GM21515 (cell line): ENCODE measurements at regions not wholly inside any gene's neighbourhood (a gene's known extent, or its start where the extent isn't known, plus 50 kb on each side); places are given as distances from the start of the nearest gene placed in this dataset.
"Not testable (repeated sequence)": the region's sequence is repeated elsewhere in the genome, so short reads cannot be mapped to it uniquely, and the experiment has no call there.

ENCODE experiments used
- ATAC-seq: cut with Tn5 transposase; IDR thresholded peaks from one replicate; pipeline ENCODE4 v1.9.1; 2021; ENCODE audit not compliant: unreplicated experiment

DNA sequence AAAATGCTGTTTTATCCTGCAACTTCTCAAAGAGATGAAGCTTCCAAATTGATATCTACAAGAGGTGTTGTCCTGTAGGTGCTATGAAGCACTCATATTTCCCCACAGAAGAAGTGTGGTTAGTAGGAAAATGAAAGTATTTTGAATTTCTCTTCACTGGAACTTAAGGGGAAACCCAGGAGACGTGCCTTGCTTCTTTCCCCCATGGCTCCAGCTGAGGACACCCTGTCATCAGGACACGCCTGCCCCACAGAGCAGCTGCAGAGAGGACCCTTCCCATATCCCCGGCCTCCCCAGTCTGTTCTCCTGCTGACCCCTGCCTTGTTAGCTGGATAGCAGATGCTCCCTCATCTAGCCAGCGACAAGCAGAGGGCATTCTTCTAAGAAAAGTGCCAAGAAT lies 371.3 kb downstream of the COG6 start:
- peak; percentile 38 for ATAC-seq

DNA sequence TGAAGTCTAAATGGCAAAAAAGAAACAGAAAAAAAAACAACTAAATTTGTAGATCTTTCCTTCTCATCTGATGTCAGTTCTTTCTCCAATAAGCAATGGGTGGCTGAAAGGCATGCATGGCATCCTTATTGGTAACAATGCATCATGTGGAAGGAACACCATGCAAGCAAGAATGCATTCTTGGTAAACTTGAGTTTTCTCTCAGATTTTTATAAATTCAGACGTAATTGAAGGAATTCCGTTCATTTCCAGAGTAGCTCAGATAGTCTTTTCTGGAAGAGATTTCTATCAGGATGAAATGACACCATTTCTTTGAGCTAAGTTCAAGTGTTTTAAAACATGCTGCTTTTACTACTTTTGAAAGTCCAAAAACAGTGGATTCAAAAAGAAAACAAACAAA lies 373.0 kb downstream of the COG6 start:
- ATAC-seq: no peak

DNA sequence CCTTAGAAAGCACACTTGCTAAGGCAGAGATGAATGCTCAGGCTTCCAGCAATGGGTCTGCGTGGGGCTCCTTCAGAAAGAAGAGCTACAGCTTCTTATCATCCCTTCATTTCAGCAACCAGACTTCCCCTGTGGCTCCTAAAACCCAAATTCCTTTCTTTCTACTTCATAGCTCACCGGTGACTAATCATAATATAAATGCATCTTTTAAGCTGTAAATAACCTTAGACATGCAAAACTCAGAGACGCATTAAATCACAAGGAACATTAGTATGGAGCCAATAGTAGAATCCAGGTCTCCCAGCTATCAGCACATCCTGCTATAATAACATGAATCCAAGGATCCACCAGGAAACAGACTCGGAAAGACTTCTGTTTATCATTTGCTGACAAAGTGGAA lies 375.6 kb downstream of the COG6 start:
- no peak for ATAC-seq

DNA sequence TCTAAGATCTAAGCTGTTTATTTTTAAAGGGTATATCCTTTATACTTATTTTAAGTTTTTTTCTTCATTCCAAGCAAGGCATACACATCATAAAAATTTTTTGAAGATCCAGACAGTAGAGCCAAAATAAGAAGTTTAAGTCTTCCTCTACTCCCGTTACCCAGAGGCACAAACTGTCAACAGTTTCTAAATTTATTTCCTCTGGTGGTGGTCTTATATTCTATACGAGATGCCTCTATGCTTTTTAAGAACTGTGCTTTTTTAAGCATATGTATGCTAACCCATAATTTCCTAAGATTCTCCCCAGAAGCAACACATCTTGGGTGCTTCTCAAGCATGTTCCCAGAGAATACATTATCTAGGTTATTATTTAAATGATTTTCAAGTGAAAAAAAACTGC lies 383.6 kb downstream of the COG6 start:
- ATAC-seq: no peak

DNA sequence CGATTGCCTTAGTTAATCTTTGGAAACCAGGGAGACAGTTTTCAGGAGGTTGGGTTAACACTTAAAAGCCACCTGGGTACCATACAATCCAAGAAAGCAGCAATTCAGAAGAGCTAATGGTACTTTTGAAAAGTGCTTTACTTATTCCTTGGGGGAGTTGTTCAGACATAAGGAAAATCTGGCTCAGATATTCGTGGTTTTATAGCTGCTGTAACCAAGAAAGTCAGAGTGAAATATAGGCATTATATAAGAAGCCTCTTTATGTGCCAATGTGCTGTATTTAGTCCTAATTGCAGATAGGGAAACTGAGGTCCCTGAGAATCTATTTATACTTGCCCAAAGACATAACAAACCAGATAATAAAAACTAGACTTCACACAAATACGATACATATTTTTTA lies 387.5 kb downstream of the COG6 start:
- ATAC-seq: no peak

DNA sequence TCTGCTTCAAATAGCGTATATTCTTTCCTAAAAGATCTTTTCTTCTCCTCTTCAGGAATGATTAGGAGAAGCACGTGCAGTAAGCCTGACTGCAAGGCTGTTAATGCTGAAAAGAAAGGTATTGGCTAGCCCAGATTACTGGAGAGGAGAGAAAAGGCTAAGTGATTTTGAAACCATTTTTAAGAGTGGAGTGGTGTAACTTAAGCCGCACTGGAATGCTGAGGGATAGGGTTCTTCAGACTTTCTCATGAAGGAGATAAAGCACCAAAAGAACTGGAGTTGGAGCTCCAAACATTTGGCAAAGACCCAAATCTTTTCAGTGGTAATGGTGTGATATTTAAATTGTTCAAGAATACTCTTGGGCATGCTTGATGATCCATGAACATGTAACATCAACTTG lies 388.3 kb downstream of the COG6 start:
- ATAC-seq: no peak

DNA sequence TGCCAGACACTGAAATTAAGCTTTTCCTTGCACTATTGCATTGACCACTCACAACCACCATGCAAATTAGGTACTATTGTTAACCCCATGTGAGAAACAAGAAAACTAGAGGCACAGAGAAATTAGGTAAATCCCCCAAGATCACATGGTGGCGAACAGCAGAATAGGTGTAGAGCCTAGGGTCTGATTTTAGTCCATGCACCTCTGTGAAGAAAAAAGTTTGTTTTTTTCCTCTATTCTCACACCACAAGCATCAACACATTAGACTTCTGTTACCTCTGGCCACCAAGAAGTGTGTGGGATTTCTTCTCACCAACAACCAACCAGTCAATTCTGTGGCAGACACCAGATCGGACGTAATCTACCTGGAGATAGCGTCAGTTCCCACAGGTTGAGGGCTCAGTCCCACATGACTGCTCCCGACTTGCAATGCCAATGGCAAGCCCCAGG lies 391.9 kb downstream of the COG6 start:
- no peak for ATAC-seq

DNA sequence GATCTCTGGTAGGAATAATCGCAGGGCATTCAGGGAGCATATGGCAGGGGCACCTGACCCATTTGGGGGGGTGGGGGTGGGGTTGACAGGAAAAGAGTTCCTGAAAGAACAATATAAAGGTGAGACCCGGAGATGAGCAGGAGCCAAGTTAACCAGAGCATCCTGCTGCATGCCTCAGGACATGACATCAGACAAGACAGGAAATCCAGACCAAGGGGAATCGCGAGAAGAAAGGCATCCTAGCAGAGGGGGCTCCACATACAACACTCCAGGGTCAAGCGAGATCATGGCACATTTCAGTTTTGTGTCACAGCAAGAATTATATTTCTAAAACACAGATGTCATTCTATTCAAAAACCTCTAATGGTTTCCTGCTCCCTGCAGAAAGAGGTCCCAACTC lies 393.1 kb downstream of the COG6 start:
- ATAC-seq: no peak

DNA sequence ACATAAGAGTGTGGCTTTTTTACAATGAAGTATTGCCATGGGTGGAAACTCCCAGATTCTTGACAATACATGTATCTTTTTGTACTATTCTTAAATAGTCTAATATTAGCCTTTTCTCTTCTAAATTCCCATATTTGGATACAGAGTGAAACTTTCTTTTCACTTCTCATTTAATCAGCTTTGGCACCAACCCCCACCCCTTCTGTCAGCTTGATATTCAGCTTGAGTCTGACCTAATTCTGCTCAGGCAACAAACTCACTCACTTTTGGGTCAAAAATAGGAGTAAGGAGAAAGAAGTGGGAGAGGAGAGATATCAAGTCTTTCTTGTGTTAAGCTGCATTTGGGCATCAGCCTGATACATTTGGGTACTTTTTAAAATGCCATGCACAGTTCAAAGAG lies 397.5 kb downstream of the COG6 start:
- ATAC-seq: no peak

DNA sequence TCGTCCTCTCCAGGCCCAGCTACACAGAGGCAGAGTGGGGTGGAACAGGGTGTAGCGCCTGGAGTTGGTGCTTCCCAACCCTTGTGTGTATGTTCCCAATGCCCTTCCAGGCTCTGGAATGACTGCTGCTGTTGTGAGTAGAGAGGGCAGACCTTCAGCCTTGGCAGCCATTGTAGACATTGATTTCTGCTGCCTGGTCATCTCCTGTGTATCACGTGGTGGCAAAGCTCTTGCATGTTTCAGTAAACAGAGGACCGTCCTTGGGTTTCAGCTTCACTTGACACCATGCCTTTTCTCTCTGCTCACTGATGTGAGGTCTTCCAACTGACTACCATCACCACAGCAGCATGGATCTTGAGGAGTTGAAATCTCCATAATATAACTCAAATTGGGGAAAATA lies 397.9 kb downstream of the COG6 start:
- ATAC-seq: no peak

DNA sequence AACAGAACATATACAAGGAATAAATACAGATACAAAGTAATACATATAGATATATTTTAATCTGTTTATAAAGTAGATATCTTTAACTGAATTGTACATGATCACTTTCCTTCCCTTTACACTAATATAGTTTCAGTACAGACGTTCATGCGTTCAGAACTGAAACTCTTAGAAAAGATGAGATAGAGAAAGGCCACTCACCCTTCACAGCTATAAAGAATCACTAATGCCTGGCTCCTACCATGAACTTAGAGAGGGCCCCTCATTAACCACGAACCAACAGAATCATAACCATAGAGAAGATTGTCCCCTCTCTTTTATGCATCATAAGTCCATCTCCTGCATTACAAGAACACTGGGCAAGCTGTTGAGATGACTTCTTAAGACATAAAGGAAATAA lies 399.0 kb downstream of the COG6 start:
- ATAC-seq: not testable (repeated sequence)

DNA sequence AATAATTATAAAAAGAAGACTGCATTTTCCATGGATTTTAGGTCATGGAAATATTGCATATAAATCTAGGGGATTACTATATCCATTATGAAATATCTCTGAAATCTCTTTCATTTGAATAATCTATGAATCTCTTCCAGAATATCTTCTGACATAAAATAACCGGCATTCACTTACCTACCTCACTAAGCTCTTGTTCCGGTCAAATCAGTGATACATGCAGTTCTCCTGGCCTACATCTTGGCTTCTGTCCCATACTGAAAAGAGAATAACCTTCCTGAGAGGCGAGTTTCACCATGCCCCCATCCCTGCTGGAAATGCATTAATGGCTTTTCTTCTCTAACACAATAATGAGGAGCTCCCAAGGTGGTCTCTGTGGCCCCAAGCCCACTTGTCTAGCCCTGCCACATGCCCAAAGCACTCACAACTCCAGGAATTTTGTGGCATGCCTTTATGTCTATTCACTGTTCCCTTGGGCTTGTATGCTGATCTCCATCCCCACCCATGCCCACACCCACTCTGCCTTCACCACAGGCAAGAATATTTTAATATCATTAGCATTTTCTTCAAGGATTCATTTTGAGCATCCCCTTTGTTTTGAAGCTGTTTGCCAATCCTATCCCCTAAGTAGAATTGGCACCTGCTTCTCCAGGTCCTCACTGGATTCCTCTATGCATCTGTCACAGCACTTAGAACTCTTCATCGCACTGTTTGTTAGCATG lies 401.6 kb downstream of the COG6 start:
- ATAC-seq: no peak

DNA sequence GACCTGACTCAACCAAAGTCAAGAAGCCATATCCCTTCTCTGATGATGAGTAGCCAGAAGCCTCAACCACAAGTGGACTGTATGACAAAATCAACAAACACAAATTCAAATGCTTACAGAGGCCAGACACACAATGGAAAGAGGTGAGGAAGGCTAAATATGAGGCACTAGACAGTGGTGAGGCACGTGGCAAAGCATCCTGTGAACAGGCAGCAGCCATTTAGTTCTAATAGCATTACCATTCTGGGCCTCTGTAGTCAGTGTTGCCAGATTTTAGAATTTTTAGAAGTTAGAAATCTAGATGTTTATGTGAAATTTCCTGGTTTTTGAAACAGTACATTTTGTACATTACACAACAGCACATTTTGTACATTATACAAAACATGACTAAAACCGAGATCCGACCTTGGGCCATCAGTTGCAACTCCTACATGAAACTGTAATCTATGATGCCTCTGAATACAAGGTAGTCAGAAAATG lies 403.3 kb downstream of the COG6 start:
- ATAC-seq: no peak

DNA sequence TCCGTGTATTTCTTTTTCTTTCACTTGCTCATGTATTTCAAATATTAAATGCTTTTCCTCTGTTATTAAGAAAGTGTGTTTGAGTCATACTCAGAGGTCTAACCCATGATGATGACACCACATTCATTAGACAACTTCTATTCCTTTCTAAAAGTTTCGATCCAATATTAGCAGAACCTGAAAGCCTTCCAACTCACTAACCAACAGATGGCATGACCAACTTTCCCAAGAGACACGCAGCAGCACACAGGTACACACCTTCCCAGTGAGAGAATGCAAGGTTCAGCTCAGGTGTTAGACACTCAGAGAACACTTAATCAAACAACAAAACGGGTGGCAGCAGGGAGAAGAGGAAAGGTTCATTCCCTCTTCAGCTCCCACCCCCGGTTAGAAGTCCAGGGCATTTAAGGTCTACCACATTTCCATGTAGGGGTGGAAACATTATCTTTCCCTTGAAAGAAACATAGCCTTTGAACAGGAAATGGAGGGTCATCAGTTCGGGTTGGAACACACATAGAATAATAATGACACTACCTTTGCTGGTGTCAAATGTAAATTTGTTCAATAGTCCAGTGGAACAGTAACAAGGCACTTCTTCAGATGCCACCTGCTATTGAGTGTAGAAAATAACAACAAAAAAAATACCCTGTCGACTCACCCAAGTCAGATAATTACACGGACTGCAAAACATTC lies 404.2 kb downstream of the COG6 start:
- ATAC-seq: no peak

DNA sequence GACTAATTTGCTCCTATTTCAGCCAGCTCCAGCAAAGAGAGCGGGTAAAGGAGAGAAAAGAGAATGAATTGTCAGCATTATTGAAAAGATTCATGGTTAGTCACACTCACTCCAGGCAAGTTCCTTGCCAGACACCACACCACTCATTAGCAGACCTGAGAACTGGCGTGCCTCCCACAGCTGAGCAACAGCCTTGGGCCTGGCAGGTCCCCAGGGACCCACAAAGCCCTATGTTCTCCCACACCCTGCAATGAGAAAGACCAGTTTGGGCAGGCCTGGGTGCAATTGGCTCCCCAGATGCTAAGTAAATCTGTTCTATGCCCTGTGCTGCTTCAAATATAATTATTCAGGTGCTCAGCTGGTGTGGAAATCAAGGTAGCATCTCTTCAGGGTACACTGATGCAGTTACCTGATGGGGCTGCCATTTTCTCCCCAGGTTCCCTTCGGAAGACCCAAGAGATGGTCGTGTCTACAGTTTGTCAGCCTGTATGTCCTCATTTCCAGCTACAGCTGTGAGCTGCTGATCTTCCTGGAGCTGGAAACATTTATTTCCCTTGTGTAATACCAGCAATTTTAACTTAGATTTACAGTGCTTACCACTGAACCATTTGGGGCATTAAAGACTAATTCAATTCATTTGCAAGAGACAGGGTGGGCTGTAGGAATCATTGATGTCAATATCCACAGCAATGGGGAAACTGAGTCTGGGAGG lies 405.0 kb downstream of the COG6 start:
- peak; percentile 60 for ATAC-seq

DNA sequence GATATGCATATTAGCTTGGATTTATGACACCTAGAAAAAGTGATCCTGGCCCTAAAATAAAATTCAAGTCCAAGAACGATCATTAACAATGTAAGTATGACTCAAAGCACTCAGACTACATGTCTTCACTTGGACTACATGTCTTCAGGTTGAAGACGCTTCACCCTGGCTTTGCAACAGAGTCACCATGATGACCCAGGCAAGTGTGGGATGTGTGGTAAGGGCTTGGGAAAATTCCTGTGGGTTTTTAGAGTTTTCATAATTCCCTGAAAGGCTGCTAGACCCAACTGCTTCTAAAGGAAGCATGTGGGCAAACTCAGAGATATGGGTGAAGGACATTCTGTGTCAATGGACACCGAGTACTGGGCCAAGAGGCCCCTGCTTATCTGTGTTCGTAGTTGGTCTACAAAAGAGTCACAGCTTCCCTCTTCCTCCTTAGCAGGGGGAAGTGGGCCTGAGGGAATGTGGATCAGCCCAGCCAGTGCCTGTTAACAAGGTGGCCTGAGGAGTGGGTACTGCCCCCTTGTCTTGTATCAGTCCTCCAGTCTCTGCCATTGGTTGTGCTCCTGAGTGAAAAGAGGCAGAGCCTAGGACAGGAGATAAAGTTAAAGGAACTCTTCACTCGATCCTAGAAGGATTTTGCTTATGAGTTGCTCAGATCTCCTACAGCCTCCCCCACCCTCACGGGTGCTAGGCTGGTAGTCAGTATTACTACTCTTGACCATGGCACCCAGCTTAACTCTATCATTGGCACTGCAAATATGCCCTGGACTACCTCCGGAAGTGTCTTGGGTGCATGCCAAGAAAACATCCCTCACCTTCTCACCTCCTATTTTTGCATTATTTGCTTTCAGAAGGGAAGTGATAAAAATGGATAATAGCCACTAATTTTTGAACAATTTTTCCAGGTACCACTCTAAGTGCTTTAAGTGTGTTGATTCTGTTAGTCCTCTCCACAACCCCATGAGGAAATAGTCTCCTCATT lies 406.3 kb downstream of the COG6 start:
- ATAC-seq: no peak

DNA sequence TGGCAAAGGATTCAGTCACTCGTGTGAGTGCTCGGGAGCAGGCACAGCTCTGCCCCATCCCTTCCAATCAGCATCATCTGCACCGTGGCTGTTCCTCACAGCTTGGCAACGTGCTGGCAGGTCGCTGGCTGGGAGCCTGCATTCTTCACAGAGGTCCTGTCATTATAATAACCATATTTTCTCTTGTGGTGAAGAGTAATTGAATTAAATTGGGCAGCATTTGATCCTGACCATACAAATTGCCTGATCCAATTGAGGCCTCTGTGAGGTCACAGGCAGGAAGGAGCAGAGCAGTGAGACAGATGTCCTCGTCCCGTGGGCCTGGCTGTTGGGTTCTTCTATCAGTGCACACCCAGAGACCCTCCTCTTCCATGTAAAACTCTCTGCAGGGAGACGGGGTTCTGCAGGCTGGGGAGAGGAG lies 407.8 kb downstream of the COG6 start:
- ATAC-seq: no peak

DNA sequence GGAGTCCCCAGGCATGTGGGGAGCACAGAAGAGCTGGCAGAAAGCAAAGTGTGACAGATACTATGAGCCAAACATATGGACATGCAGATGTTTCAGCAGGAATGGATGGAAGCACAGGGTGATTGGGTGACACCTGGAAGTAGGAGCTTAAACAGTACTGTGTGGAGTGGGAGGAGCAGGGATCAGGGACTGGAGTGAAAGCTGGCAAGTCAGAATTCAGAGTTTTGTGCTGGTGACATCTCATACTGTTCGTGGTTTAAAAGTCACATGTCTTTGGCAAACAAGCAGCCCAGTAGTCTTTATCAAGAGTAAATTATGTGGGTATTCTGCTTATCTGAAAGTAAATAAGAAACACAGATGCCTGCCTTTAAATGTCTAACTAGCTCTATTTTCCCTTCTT lies 408.2 kb downstream of the COG6 start:
- ATAC-seq: no peak

DNA sequence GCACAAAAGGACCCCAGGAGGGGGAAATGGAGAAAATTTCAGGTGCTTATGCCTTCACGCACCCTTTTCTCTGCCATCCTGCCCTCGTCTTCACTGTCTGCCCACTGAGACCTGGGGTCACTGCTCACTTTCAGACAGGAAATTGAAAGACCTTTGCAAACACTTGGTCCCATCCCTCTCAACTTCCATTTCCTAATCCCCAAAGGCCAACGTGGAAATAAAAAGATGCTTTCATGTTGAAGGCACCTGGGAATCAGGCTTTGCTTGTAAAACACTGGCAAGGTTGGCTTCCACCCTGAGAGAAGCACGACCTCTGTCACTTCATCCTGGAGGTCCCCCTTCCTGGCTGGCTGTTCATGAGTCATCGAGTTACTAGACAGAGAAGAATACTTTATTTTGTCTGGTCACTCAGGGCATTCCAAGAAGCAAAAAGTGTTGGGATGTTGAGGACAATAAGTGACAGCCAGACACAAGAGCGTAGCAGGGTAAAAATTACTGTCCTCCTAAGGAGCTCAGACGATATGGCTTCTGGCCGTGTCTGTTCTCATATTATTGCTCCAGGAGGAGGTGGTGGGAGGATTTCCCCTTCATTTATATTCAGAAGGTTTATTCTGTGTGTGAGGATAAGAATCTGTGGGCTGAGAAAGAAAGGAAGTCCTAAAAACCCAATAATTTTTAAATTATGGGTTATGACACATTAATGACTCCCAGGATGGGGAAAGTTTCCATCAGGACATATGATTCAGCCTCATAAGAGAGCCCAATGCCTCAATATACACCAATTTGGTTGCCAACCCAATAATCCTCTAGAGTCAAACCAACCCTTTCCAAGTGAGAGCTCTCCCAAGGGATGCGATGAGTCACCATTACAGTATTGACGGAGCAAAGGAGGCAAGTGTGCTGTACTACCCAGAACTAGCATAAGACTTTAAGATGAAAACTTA lies 409.0 kb downstream of the COG6 start:
- ATAC-seq: no peak
